ENCODE measurements at regions not wholly inside any gene's neighbourhood (a gene's known extent, or its start where the extent isn't known, plus 50 kb on each side); places are given as distances from the start of the nearest gene placed in this dataset.
"Not testable (repeated sequence)": the region's sequence is repeated elsewhere in the genome, so short reads cannot be mapped to it uniquely, and the experiment has no call there.

GRCh38 chr9:23039402-23039801 is 592.8 kb downstream of the DMRTA1 start:
- no peak for DNase-seq (ENCODE audit: low spot score)
- H3K27ac ChIP-seq = no peak overlapping the region
- H3K4me3 ChIP-seq = no peak overlapping the region
- TF ChIP-seq CTCF (IDR thresholded peaks at IDR 0.05) = no peak

DNA sequence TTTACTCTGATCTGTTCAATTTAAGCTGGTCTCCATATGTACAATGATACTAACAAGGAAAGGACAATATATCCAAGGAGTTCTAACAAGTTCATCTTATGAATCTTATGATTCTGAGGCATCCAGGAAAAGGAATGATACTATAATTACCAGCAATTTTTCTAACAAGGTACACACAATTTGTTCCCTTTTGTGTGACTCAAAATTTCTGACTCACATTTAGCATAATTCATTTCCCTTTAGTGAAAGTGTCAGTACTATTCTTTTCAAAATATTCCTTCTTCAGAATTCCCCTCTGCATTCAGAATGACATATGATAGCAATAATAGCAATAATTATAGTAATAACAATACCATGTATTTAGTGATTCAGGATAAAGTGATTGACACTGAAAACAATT is 594.8 kb downstream of the DMRTA1 start:
- TF ChIP-seq CTCF (IDR thresholded peaks at IDR 0.05) = no peak
- Histone ChIP-seq H3K27ac (no peak overlapping the region), H3K4me3 (no peak overlapping the region)
- DNase-seq (ENCODE audit: low spot score) = no peak

- TF ChIP-seq CTCF (IDR thresholded peaks at IDR 0.05) = no peak
- Histone ChIP-seq H3K27ac (no peak overlapping the region), H3K4me3 (no peak overlapping the region)
- no peak for DNase-seq (ENCODE audit: low spot score)
Observed at GRCh38 chr9:23044549-23044948, 597.9 kb downstream of the DMRTA1 start.

- H3K4me3 ChIP-seq; DNase-seq (ENCODE audit: low spot score); H3K27ac ChIP-seq: not testable (repeated sequence)
Observed at GRCh38 chr9:23046026-23046425, 599.4 kb downstream of the DMRTA1 start.

DNA sequence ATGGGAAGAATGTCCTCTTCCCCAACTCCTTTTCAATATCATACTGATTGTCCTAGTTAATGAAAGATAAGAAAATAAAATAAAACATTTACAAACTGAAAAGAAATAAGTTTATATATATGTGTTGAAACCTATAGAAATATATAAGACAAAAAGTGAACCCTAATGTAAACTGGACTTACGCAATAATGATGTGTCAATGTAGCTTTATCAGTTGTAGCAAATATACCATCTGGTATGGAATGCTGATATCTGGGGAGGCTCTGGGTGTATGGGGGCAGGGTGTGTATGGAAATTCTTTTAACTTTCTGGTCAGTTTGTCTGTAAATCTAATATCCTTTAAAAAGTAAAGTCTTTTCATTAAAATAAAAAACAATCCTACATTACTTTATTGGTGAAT is 603.9 kb downstream of the DMRTA1 start:
- no peak for DNase-seq (ENCODE audit: low spot score)
- TF ChIP-seq CTCF (IDR thresholded peaks at IDR 0.05) = no peak
- Histone ChIP-seq H3K4me3 (no peak overlapping the region), H3K27ac (no peak overlapping the region)

- DNase-seq (ENCODE audit: low spot score) = no peak
- H3K27ac ChIP-seq = no peak overlapping the region
- H3K4me3 ChIP-seq = no peak overlapping the region
- no peak for TF ChIP-seq CTCF (IDR thresholded peaks at IDR 0.05)
Observed at GRCh38 chr9:23073136-23073535, 626.5 kb downstream of the DMRTA1 start.

GRCh38 chr9:23079798-23080197 is 633.2 kb downstream of the DMRTA1 start:
- Histone ChIP-seq H3K27ac (no peak overlapping the region), H3K4me3 (no peak overlapping the region)
- no peak for TF ChIP-seq CTCF (IDR thresholded peaks at IDR 0.05)
- no peak for DNase-seq (ENCODE audit: low spot score)

- no peak for TF ChIP-seq CTCF (IDR thresholded peaks at IDR 0.05)
- no peak overlapping the region for H3K27ac ChIP-seq
- H3K4me3 ChIP-seq = no peak overlapping the region
- no peak for DNase-seq (ENCODE audit: low spot score)
Observed at GRCh38 chr9:23081377-23081776, 634.8 kb downstream of the DMRTA1 start.
